Smooth muscle cell of the brain vasculature (primary cell): ENCODE measurements at regions not wholly inside any gene's neighbourhood (a gene's known extent, or its start where the extent isn't known, plus 50 kb on each side); places are given as distances from the start of the nearest gene placed in this dataset.
"Not testable (repeated sequence)": the region's sequence is repeated elsewhere in the genome, so short reads cannot be mapped to it uniquely, and the experiment has no call there.

Experiments used
- DNase-seq: peaks from one replicate; pipeline ENCODE4 v3.0.0-alpha.2; 2012; ENCODE audit warnings: low read depth, low spot score

GRCh38 chr9:90979639-90980038 is 178.0 kb downstream of the SYK start:
- no peak for DNase-seq

GRCh38 chr9:90981726-90982125 is 180.1 kb downstream of the SYK start:
- DNase-seq: no peak

GRCh38 chr9:90983394-90983793 is 181.8 kb downstream of the SYK start:
- no peak for DNase-seq

GRCh38 chr9:90985631-90986030 is 184.0 kb downstream of the SYK start:
- DNase-seq: no peak

- DNase-seq: no peak
Observed at GRCh38 chr9:90986161-90986560, 184.5 kb downstream of the SYK start.

- no peak for DNase-seq
Observed at GRCh38 chr9:90987566-90987965, 185.9 kb downstream of the SYK start.

GRCh38 chr9:90988318-90988717 is 186.7 kb downstream of the SYK start:
- no peak for DNase-seq

- DNase-seq: no peak
Observed at GRCh38 chr9:90991953-90992352, 190.3 kb downstream of the SYK start.

GRCh38 chr9:90995516-90995915 is 193.9 kb downstream of the SYK start:
- no peak for DNase-seq

- no peak for DNase-seq
Observed at GRCh38 chr9:90996154-90997065, 194.8 kb downstream of the SYK start.

- DNase-seq: no peak
Observed at GRCh38 chr9:90998573-90998972, 197.0 kb downstream of the SYK start.

GRCh38 chr9:90999425-91000397 is 198.1 kb downstream of the SYK start:
- DNase-seq: no peak

- no peak for DNase-seq
Observed at GRCh38 chr9:91001146-91001611, 199.6 kb downstream of the SYK start.

GRCh38 chr9:91004484-91004883 is 202.9 kb downstream of the SYK start:
- no peak for DNase-seq

- DNase-seq: no peak
Observed at GRCh38 chr9:91004992-91005391, 203.4 kb downstream of the SYK start.

GRCh38 chr9:91006046-91006445 is 204.4 kb downstream of the SYK start:
- DNase-seq: no peak

- no peak for DNase-seq
Observed at GRCh38 chr9:91008568-91008967, 206.9 kb downstream of the SYK start.

- no peak for DNase-seq
Observed at GRCh38 chr9:91011891-91012290, 210.3 kb downstream of the SYK start.

GRCh38 chr9:91012933-91013841 is 211.6 kb downstream of the SYK start:
- DNase-seq: no peak

GRCh38 chr9:91017245-91017644 is 215.6 kb downstream of the SYK start:
- DNase-seq: no peak

GRCh38 chr9:91019871-91020270 is 218.3 kb downstream of the SYK start:
- not testable (repeated sequence) for DNase-seq
